HCT116 (cell line): ENCODE measurements at regions not wholly inside any gene's neighbourhood (a gene's known extent, or its start where the extent isn't known, plus 50 kb on each side); places are given as distances from the start of the nearest gene placed in this dataset.

ENCODE experiments used
- ATAC-seq: fragments of 200-7000 bp; cut with Tn5 transposase; 2 replicates; pipeline ENCODE4 v1.9.1; 2020; ENCODE audit warnings: mild to moderate bottlenecking, moderate library complexity
- BruUV-seq: library from RNA; stranded (reverse); fragments of 400-500 nt; replicated peaks from 2 replicates; lab custom pipeline; 2021; lab: Mats Ljungman, UMichigan
- CTCF ChIA-PET: fragments of 300-600 bp; sonication (Branson Sonifier 250); formaldehyde crosslinking; loops from one replicate; lab custom pipeline; 2021; ENCODE audit warnings: antibody characterized with exemption; lab: Charles Lee
- POLR2A ChIA-PET: fragments of 300-600, 350-600 bp; sonication (Branson Sonifier 250); formaldehyde crosslinking; loops from one replicate; lab custom pipeline; 2021; ENCODE audit warnings: antibody characterized with exemption; lab: Charles Lee
- RAD21 ChIA-PET, 2 experiments: fragments of 300-600 bp; sonication (Branson Sonifier 250); formaldehyde crosslinking; loops; one replicate each; lab custom pipeline; 2023; ENCODE audit warnings: low total read pairs in 2 of 2; ENCODE audit not compliant: uncharacterized antibody in 2 of 2, unreplicated experiment in 2 of 2, low non-redundant PET in 1 of 2; lab: Charles Lee
- DNase-seq: peaks from one replicate; pipeline ENCODE4 v3.0.0-alpha.2; 2010; ENCODE audit warnings: low read depth, low spot score
- H2AFZ ChIP-seq: fragments of 200-600 bp; shearing (Covaris generic), sonication (generic); 2 replicates; pipeline ENCODE4 v1.6.1; 2017; ENCODE audit warnings: low read depth, mixed run types, mixed read lengths, antibody characterized with exemption, low read length; ENCODE audit not compliant: poor library complexity, severe bottlenecking
- H3K27ac ChIP-seq: 2 replicates; pipeline ENCODE4 v1.5.1; 2012; ENCODE audit warnings: low read depth, low read length
- H3K27me3 ChIP-seq: fragments of 200-600 bp; sonication (generic); 2 replicates; pipeline ENCODE4 v1.6.1; 2016; ENCODE audit warnings: mixed run types, low read length, mixed read lengths; ENCODE audit not compliant: insufficient read depth
- H3K36me3 ChIP-seq, 2 experiments: fragments of 200-500 bp in 1 of 2; fragments of 200-600 bp in 1 of 2; sonication (Bioruptor generic) in 1 of 2; sonication (generic) in 1 of 2; 2 replicates each; pipeline versions ENCODE4 v1.5.1 to v1.6.1; 2014 to 2016; ENCODE audit warnings: low read length in 2 of 2, inconsistent platforms in 1 of 2, mixed read lengths in 1 of 2, mixed run types in 1 of 2; ENCODE audit not compliant: insufficient read depth in 2 of 2, control insufficient read depth in 1 of 2
- H3K4me1 ChIP-seq, 2 experiments: fragments of 200-600 bp in 1 of 2; sonication (generic) in 1 of 2; 2 replicates each; pipeline versions ENCODE4 v1.5.1 to v1.6.1; 2012 to 2017; ENCODE audit warnings: low read length in 2 of 2, inconsistent platforms in 1 of 2, mild to moderate bottlenecking in 1 of 2, mixed read lengths in 1 of 2, mixed run types in 1 of 2, moderate library complexity in 1 of 2; ENCODE audit not compliant: insufficient read depth in 2 of 2, control insufficient read depth in 1 of 2
- H3K4me2 ChIP-seq: fragments of 200-600 bp; sonication (generic); 2 replicates; pipeline ENCODE4 v1.6.1; 2017; ENCODE audit warnings: mixed run types, low read length, mixed read lengths
- H3K4me3 ChIP-seq, 2 experiments: fragments of 200-600 bp in 1 of 2; sonication (generic) in 1 of 2; replicated peaks in 1 of 2; 2 replicates each; pipeline ENCODE4 v1.5.1; 2011 to 2016; ENCODE audit warnings: low read length in 2 of 2, control low read depth in 1 of 2, low read depth in 1 of 2, mild to moderate bottlenecking in 1 of 2, mixed read lengths in 1 of 2, mixed run types in 1 of 2
- H3K79me2 ChIP-seq: fragments of 200-600 bp; sonication (generic); 2 replicates; pipeline ENCODE4 v1.6.1; 2017; ENCODE audit warnings: mild to moderate bottlenecking, mixed run types, low read length, moderate library complexity, mixed read lengths; ENCODE audit not compliant: insufficient read depth
- H3K9ac ChIP-seq: fragments of 200-600 bp; sonication (generic); 2 replicates; pipeline ENCODE4 v1.6.1; 2016; ENCODE audit warnings: low read length, mixed read lengths
- H3K9me2 ChIP-seq: fragments of 200-600 bp; sonication (generic), shearing (Covaris generic); 2 replicates; pipeline ENCODE4 v1.6.1; 2017; ENCODE audit warnings: mixed run types, mild to moderate bottlenecking, moderate library complexity; ENCODE audit not compliant: insufficient read depth
- H3K9me3 ChIP-seq, 2 experiments: fragments of 200-500 bp in 1 of 2; fragments of 200-600 bp in 1 of 2; sonication (Bioruptor generic) in 1 of 2; sonication (generic) in 1 of 2; 2 replicates each; pipeline ENCODE4 v1.6.1; 2014 to 2017; ENCODE audit warnings: low read length in 2 of 2, mixed read lengths in 2 of 2, inconsistent platforms in 1 of 2, low read depth in 1 of 2, mild to moderate bottlenecking in 1 of 2, mixed run types in 1 of 2, moderate library complexity in 1 of 2; ENCODE audit not compliant: control insufficient read depth in 1 of 2, insufficient read depth in 1 of 2
- H4K20me1 ChIP-seq: fragments of 200-600 bp; sonication (generic), shearing (Covaris generic); 2 replicates; pipeline ENCODE4 v1.6.1; 2017; ENCODE audit warnings: mixed run types, mild to moderate bottlenecking, moderate library complexity; ENCODE audit not compliant: insufficient read depth
- ATF3 ChIP-seq: IDR thresholded peaks from 2 replicates; pipeline ENCODE4 v1.6.1; 2012
- CBX3 ChIP-seq: IDR thresholded peaks from 2 replicates; pipeline ENCODE4 v1.6.1; 2012; ENCODE audit warnings: low read depth
- CEBPB ChIP-seq: IDR thresholded peaks from 2 replicates; pipeline ENCODE4 v1.6.1; 2012; ENCODE audit warnings: low read depth
- CTCF ChIP-seq, 3 experiments: fragments of 200-600 bp in 1 of 3; sonication (generic) in 1 of 3; IDR thresholded peaks in 2 of 3; conservative IDR thresholded peaks in 1 of 3; 2 replicates each; pipeline ENCODE4 v1.5.1; 2012 to 2017; ENCODE audit warnings: low read depth in 2 of 3, low read length in 2 of 3, antibody characterized with exemption in 1 of 3, borderline replicate concordance in 1 of 3, control low read depth in 1 of 3, mild to moderate bottlenecking in 1 of 3, mixed read lengths in 1 of 3, mixed run types in 1 of 3, moderate library complexity in 1 of 3; ENCODE audit not compliant: insufficient read depth in 1 of 3
- EGR1 ChIP-seq: IDR thresholded peaks from 2 replicates; pipeline ENCODE4 v1.6.1; 2012; ENCODE audit warnings: low read depth
- EZH2 ChIP-seq: fragments of 200-600 bp; sonication (generic); IDR thresholded peaks from 2 replicates; pipeline ENCODE4 v1.6.1; 2017; ENCODE audit warnings: antibody characterized with exemption, mixed run types
- EZH2phosphoT487 ChIP-seq: fragments of 200-600 bp; IDR thresholded peaks from 2 replicates; pipeline ENCODE4 v1.6.1; 2018; ENCODE audit warnings: antibody characterized with exemption, borderline replicate concordance
- FOSL1 ChIP-seq: IDR thresholded peaks from 2 replicates; pipeline ENCODE4 v1.6.1; 2012; ENCODE audit warnings: low read depth
- POLR2A ChIP-seq: IDR thresholded peaks from 2 replicates; pipeline ENCODE4 v1.7.0; 2011; ENCODE audit warnings: borderline replicate concordance; ENCODE audit not compliant: insufficient read depth, insufficient read length; ENCODE audit errors: extremely low read depth
- POLR2AphosphoS5 ChIP-seq: IDR thresholded peaks from 2 replicates; pipeline ENCODE4 v1.6.1; 2011; ENCODE audit warnings: mild to moderate bottlenecking, low read depth, low read length, moderate library complexity
- RAD21 ChIP-seq: IDR thresholded peaks from 2 replicates; pipeline ENCODE4 v1.6.1; 2012; ENCODE audit warnings: low read depth, mild to moderate bottlenecking
- REST ChIP-seq: IDR thresholded peaks from 2 replicates; pipeline ENCODE4 v1.6.1; 2012; ENCODE audit warnings: low read depth
- SIN3A ChIP-seq: IDR thresholded peaks from 2 replicates; pipeline ENCODE4 v1.6.1; 2012; ENCODE audit warnings: low read depth
- SRF ChIP-seq: IDR thresholded peaks from 2 replicates; pipeline ENCODE4 v1.6.1; 2012; ENCODE audit warnings: low read depth
- TCF7L2 ChIP-seq: IDR thresholded peaks from 2 replicates; pipeline ENCODE4 v1.7.0; 2011; ENCODE audit warnings: borderline replicate concordance, inconsistent platforms; ENCODE audit not compliant: insufficient read depth, insufficient read length; ENCODE audit errors: extremely low read depth
- YY1 ChIP-seq: IDR thresholded peaks from 2 replicates; pipeline ENCODE4 v1.6.1; 2011; ENCODE audit warnings: low read length, low read depth, moderate library complexity, mild to moderate bottlenecking; ENCODE audit not compliant: insufficient replicate concordance; ENCODE audit errors: extremely low read depth
- ZFX ChIP-seq: fragments of 450-650 bp; IDR thresholded peaks from 2 replicates; pipeline ENCODE4 v1.6.1; 2017
- intact Hi-C: fragments of 100-400 bp; cut with micrococcal nuclease; formaldehyde crosslinking; loops from 2 replicates; pipeline ENCODE4 v1.10.0; 2022
- TF ChIP-seq, protein P1 (sequence below): IDR thresholded peaks from 2 replicates; pipeline ENCODE4 v1.6.1; 2012

GRCh38 chr6:62903266-62903665 lies 308.0 kb upstream of the FKBP1C start:
- Histone ChIP-seq H2AFZ (no peak overlapping the region), H3K4me3 (no peak overlapping the region), H3K9me2 (no peaks in the 10 kb centered on the region), H4K20me1 (no peaks in the 10 kb centered on the region), H3K9ac (no peak overlapping the region), H3K27me3 (no peaks in the 10 kb centered on the region), H3K36me3 (no peaks in the 10 kb centered on the region), H3K79me2 (no peaks in the 10 kb centered on the region), H3K27ac (no peak overlapping the region), H3K4me2 (no peak overlapping the region), H3K4me1 (no peaks in the 10 kb centered on the region), H3K9me3 (peaks cover 4 to 7% of the 10 kb centered on the region in 2 experiments; a peak in 2 of 4 replicates)
- intact Hi-C loops: no loop called here
- ChIA-PET POLR2A (no interaction called here), CTCF (no interaction called here), RAD21 (no interaction called here)
- no TSS peak for BruUV-seq
- DNase-seq: no peak
- no peak for TF ChIP-seq RAD21
- no peak for TF ChIP-seq CEBPB
- TF ChIP-seq REST: no peak
- TF ChIP-seq POLR2A: no peak
- no peak for TF ChIP-seq ZFX
- TF ChIP-seq CTCF (IDR thresholded peaks at IDR 0.05 in 2 of 3, conservative IDR thresholded peaks at IDR 0.05 in 1 of 3; ENCODE audit: borderline replicate concordance in 1 of 3, insufficient read depth in 1 of 3, low read depth in 2 of 3, low read length in 2 of 3): no peak
- no peak for TF ChIP-seq EGR1
- TF ChIP-seq CBX3: no peak
- TF ChIP-seq EZH2: no peak
- no peak for TF ChIP-seq POLR2AphosphoS5
- no peak for TF ChIP-seq TCF7L2
- no peak for TF ChIP-seq YY1
- TF ChIP-seq, protein P1, sequence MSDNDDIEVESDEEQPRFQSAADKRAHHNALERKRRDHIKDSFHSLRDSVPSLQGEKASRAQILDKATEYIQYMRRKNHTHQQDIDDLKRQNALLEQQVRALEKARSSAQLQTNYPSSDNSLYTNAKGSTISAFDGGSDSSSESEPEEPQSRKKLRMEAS: no peak
- no peak for TF ChIP-seq ATF3
- no peak for TF ChIP-seq EZH2phosphoT487
- no peak for TF ChIP-seq SIN3A
- no peak for TF ChIP-seq SRF
- TF ChIP-seq FOSL1: no peak
- ATAC-seq: no peak
